Prostate gland (tissue), 2 donors: ENCODE measurements at regions not wholly inside any gene's neighbourhood (a gene's known extent, or its start where the extent isn't known, plus 50 kb on each side); places are given as distances from the start of the nearest gene placed in this dataset.

ENCODE experiments used
- DNase-seq: peaks from one replicate; pipeline ENCODE4 v3.0.0-alpha.2; 2019; ENCODE audit warnings: low spot score
- H3K27ac ChIP-seq, 2 donors: fragments of 200-600 bp; sonication (generic); 2 replicates each; pipeline ENCODE4 v1.5.1; 2017 to 2019
- H3K27me3 ChIP-seq: fragments of 200-600 bp; sonication (generic); replicated peaks from 2 replicates; pipeline ENCODE4 v1.5.1; 2019; ENCODE audit not compliant: insufficient read depth
- H3K36me3 ChIP-seq, 2 donors: fragments of 200-600 bp; sonication (generic); 1 replicate in 1 of 2; 2 replicates in 1 of 2; pipeline versions ENCODE4 v1.5.1 to v1.8.1; 2017 to 2019
- H3K4me1 ChIP-seq: fragments of 200-600 bp; sonication (generic); replicated peaks from 2 replicates; pipeline ENCODE4 v1.5.1; 2019
- H3K4me3 ChIP-seq, 2 donors: fragments of 200-600 bp; sonication (generic); 2 replicates each; pipeline ENCODE4 v1.5.1; 2017 to 2019
- H3K9me3 ChIP-seq: fragments of 200-600 bp; sonication (generic); 2 replicates; pipeline ENCODE4 v1.5.1; 2017
- POLR2A ChIP-seq: fragments of 450-650 bp; IDR thresholded peaks from one replicate; pipeline ENCODE4 v1.6.1; 2016; ENCODE audit warnings: antibody characterized with exemption, mild to moderate bottlenecking
- POLR2AphosphoS5 ChIP-seq: sonication (generic); formaldehyde crosslinking; IDR thresholded peaks from one replicate; pipeline ENCODE4 v1.6.1; 2017; ENCODE audit warnings: antibody characterized with exemption
- WGBS: methylation state at CpG from one replicate; pipeline ENCODE4 v1.1.5; 2018; 5-methylcytosine and 5-hydroxymethylcytosine counted together
- intact Hi-C: fragments of 100-400 bp; cut with DNase I; formaldehyde crosslinking; loops from one replicate; pipeline ENCODE4 v1.14.2; 2022
- TF ChIP-seq, protein P1 (sequence below), 4 experiments: fragments of 200-600 bp in 2 of 4; fragments of 450-650 bp in 2 of 4; sonication (generic) in 2 of 4; IDR thresholded peaks; 1 replicate in 3 of 4; 2 replicates in 1 of 4; pipeline ENCODE4 v1.5.1; 2016 to 2019; ENCODE audit warnings: antibody characterized with exemption in 4 of 4, mild to moderate bottlenecking in 2 of 4, moderate library complexity in 2 of 4

- intact Hi-C loops, result no loop called here
- H3K27ac ChIP-seq, result no peak overlapping the region
- TF ChIP-seq POLR2AphosphoS5 (no peak), POLR2A (no peak)
- TF ChIP-seq, protein P1, sequence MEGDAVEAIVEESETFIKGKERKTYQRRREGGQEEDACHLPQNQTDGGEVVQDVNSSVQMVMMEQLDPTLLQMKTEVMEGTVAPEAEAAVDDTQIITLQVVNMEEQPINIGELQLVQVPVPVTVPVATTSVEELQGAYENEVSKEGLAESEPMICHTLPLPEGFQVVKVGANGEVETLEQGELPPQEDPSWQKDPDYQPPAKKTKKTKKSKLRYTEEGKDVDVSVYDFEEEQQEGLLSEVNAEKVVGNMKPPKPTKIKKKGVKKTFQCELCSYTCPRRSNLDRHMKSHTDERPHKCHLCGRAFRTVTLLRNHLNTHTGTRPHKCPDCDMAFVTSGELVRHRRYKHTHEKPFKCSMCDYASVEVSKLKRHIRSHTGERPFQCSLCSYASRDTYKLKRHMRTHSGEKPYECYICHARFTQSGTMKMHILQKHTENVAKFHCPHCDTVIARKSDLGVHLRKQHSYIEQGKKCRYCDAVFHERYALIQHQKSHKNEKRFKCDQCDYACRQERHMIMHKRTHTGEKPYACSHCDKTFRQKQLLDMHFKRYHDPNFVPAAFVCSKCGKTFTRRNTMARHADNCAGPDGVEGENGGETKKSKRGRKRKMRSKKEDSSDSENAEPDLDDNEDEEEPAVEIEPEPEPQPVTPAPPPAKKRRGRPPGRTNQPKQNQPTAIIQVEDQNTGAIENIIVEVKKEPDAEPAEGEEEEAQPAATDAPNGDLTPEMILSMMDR (IDR thresholded peaks at IDR 0.05), result no peak
These were observed 155.9 kb upstream of the KLF4 start for GRCh38 chr9:107645464-107645833.

DNA sequence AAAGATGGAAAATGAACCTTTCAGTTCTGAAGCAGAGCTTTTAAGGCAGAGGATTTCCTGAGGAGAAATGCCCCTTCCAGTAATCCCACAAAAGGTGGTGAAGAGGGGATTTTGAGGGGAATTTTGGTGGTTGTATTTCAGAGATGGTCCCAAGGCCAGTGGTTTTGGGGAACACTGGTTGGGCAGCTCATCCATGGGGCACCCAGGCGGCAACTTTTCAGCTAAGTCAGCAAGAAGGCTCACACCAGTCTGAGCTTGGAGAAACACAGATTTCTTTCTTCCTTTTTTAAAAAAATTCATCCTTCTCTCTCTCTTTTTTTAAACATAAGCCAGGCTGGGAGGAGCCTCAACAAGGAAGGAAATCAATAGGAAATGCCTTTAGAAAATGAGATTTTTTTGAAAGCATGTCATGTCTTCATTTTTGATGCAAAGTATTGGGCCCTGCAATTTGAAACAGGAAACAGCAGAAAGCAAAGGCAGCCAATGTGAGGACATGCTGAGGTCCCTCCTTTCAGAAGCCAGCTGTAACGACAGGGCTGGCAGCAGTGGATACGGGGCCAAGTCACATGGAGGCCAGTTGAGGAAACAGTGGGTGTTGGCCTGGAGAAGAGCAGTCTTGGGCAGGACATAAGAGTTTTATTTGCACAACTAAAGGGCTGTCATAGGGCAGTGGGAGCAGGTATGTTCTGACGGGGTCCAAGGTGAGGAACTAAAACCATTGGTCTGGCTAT, 155.3 kb upstream of the KLF4 start:
- no peak overlapping the region for H3K4me3 ChIP-seq
- no peaks in the 10 kb centered on the region for H3K27me3 ChIP-seq
- H3K27ac ChIP-seq, result no peak overlapping the region
- no peak for DNase-seq
- TF ChIP-seq, protein P1 (IDR thresholded peaks at IDR 0.05), result no peak
- TF ChIP-seq POLR2A (no peak), POLR2AphosphoS5 (no peak)
- H3K36me3 ChIP-seq, result no peaks in the 10 kb centered on the region
- H3K9me3 ChIP-seq, result no peaks in the 10 kb centered on the region
- 63% methylated on average over 4 of the region's 4 CpGs for WGBS
- intact Hi-C loops, result no loop called here
- no peaks in the 10 kb centered on the region for H3K4me1 ChIP-seq

More at GRCh38 chr9:107645464-107645833, 155.9 kb upstream of the KLF4 start:
- DNase-seq, result no peak
- H3K36me3 ChIP-seq, result no peaks in the 10 kb centered on the region
- H3K27me3 ChIP-seq, result no peaks in the 10 kb centered on the region
- no peaks in the 10 kb centered on the region for H3K4me1 ChIP-seq
- H3K4me3 ChIP-seq, result no peak overlapping the region
- WGBS, result 91% methylated on average over 1 of the region's 1 CpG
- no peaks in the 10 kb centered on the region for H3K9me3 ChIP-seq

DNA sequence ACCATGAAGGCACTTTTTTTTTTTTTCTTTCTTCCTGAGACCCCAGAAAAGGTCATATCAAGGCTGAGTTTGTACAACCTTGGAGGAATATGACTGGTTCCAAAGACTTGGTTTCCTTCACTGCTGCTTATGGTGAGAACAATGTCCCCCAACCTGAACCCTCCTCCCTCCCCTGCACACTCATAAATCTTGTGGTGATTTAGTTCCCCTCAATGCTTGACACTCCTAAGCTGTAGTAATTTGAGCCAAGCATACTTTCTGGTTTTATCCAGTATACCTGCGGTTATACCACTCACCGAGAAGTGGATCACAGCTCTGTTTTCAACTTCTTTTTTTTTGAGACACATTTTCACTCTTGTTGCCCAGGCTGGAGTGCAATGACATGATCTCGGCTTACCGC, 149.9 kb upstream of the KLF4 start:
- H3K27ac ChIP-seq, result no peak overlapping the region
- intact Hi-C loops, result loop anchor here (2.0 to 5.0 kb wide), 5 partner anchors 93 to 503 kb away; no protein-coding TSS in a partner anchor
- 84% methylated on average over 4 of the region's 4 CpGs for WGBS

DNA sequence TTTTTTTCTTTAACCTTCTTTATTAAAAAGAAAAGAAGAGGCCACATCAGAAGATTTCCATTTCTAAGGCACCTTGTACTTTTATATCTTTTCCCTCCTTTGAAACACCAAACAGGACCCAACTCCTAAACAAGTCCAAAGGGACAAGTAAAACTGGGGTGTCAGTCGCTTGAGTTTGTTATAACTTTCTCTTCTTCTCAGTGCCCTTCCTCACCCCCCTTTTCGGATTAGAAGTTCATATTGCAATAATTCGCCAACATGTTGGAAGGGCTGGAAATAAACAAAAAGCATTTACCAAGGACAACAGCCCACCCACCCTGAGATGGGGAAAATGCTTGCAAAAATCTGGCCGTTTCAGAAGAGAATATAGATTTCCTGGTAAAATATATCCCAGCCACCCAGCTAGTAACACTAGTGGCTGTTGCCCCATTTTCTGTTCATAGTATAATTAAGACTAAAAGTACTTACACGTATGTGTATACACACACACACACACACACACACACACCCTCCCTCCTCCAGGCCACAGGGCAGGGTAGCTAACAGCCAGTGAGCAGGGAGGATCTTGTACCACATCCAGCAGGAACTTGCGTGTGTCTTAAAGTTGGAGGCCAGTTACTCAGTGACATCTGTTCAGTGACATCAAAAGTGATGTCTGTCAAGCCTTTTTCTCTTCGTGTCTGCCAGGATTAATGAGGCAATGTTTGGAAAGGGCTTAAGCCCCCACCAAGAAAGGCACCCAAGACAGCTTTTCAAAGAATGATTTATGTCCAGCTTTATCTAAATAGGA, 149.1 kb upstream of the KLF4 start:
- intact Hi-C loops, result loop anchor here (2.0 to 5.0 kb wide), 5 partner anchors 94 to 504 kb away; no protein-coding TSS in a partner anchor
- WGBS, result 19% methylated on average over 7 of the region's 7 CpGs
- H3K27me3 ChIP-seq, result no peaks in the 10 kb centered on the region
- H3K4me3 ChIP-seq, result peak overlapping the region in 1 of 2 donors; percentile 38
- H3K9me3 ChIP-seq, result no peaks in the 10 kb centered on the region
- no peaks in the 10 kb centered on the region for H3K36me3 ChIP-seq
- DNase-seq, result peak; percentile 23
- peak overlapping the region; percentile 66 to 90 for H3K27ac ChIP-seq
- TF ChIP-seq POLR2A, result no peak
- TF ChIP-seq, protein P1 (IDR thresholded peaks at IDR 0.05), result no peak
- TF ChIP-seq POLR2AphosphoS5, result no peak
- H3K4me1 ChIP-seq, result no peaks in the 10 kb centered on the region

More for the DNA sequence above, 149.9 kb upstream of the KLF4 start:
- H3K9me3 ChIP-seq, result no peaks in the 10 kb centered on the region
- H3K36me3 ChIP-seq, result no peaks in the 10 kb centered on the region
- H3K4me3 ChIP-seq, result no peak overlapping the region
- DNase-seq, result no peak
- no peaks in the 10 kb centered on the region for H3K27me3 ChIP-seq
- TF ChIP-seq POLR2A (no peak), POLR2AphosphoS5 (no peak)
- TF ChIP-seq, protein P1 (IDR thresholded peaks at IDR 0.05), result no peak
- no peaks in the 10 kb centered on the region for H3K4me1 ChIP-seq
